ENCODE measurements at regions not wholly inside any gene's neighbourhood (a gene's known extent, or its start where the extent isn't known, plus 50 kb on each side); places are given as distances from the start of the nearest gene placed in this dataset.
"Not testable (repeated sequence)": the region's sequence is repeated elsewhere in the genome, so short reads cannot be mapped to it uniquely, and the experiment has no call there.

GRCh38 chr2:5625556-5626065, 66.6 kb upstream of the SOX11 start:
- POLR2A ChIA-PET; DNase-seq (ENCODE audit: unreplicated experiment); H3K4me3 Mint-ChIP-seq (ENCODE audit: unreplicated experiment); H3K27ac Mint-ChIP-seq (ENCODE audit: low read depth, unreplicated experiment); intact Hi-C loops (cut with micrococcal nuclease); CTCF ChIA-PET; H3K9me3 Mint-ChIP-seq (ENCODE audit: unreplicated experiment); H3K36me3 Mint-ChIP-seq (ENCODE audit: insufficient read depth, unreplicated experiment); H3K27me3 Mint-ChIP-seq (ENCODE audit: insufficient read depth, unreplicated experiment); BruUV-seq (replicated peaks): not testable (repeated sequence)
- H3K4me1 Mint-ChIP-seq (ENCODE audit: insufficient read depth, unreplicated experiment) = peaks cover 16% of the 10 kb centered on the region
- TF ChIP-seq CTCF (IDR thresholded peaks at IDR 0.05; ENCODE audit: unreplicated experiment) = peak; percentile 25

- intact Hi-C loops (cut with micrococcal nuclease); H3K36me3 Mint-ChIP-seq (ENCODE audit: insufficient read depth, unreplicated experiment); CTCF ChIA-PET; H3K27me3 Mint-ChIP-seq (ENCODE audit: insufficient read depth, unreplicated experiment); POLR2A ChIA-PET; H3K4me3 Mint-ChIP-seq (ENCODE audit: unreplicated experiment); DNase-seq (ENCODE audit: unreplicated experiment); H3K27ac Mint-ChIP-seq (ENCODE audit: low read depth, unreplicated experiment); BruUV-seq (replicated peaks); H3K9me3 Mint-ChIP-seq (ENCODE audit: unreplicated experiment): not testable (repeated sequence)
- H3K4me1 Mint-ChIP-seq (ENCODE audit: insufficient read depth, unreplicated experiment) = peaks cover 16% of the 10 kb centered on the region
Measured at GRCh38 chr2:5628484-5628883, 63.7 kb upstream of the SOX11 start.

GRCh38 chr2:5629510-5629909, 62.7 kb upstream of the SOX11 start:
- H3K4me3 Mint-ChIP-seq (ENCODE audit: unreplicated experiment); H3K9me3 Mint-ChIP-seq (ENCODE audit: unreplicated experiment); H3K27ac Mint-ChIP-seq (ENCODE audit: low read depth, unreplicated experiment); intact Hi-C loops (cut with micrococcal nuclease); BruUV-seq (replicated peaks); DNase-seq (ENCODE audit: unreplicated experiment); CTCF ChIA-PET; H3K36me3 Mint-ChIP-seq (ENCODE audit: insufficient read depth, unreplicated experiment); POLR2A ChIA-PET; H3K27me3 Mint-ChIP-seq (ENCODE audit: insufficient read depth, unreplicated experiment): not testable (repeated sequence)
- H3K4me1 Mint-ChIP-seq (ENCODE audit: insufficient read depth, unreplicated experiment) = peaks cover 16% of the 10 kb centered on the region

GRCh38 chr2:5637051-5637450, 55.1 kb upstream of the SOX11 start:
- H3K27me3 Mint-ChIP-seq (ENCODE audit: insufficient read depth, unreplicated experiment); H3K27ac Mint-ChIP-seq (ENCODE audit: low read depth, unreplicated experiment); H3K4me1 Mint-ChIP-seq (ENCODE audit: insufficient read depth, unreplicated experiment); H3K4me3 Mint-ChIP-seq (ENCODE audit: unreplicated experiment); CTCF ChIA-PET; DNase-seq (ENCODE audit: unreplicated experiment); H3K36me3 Mint-ChIP-seq (ENCODE audit: insufficient read depth, unreplicated experiment); BruUV-seq (replicated peaks); POLR2A ChIA-PET; H3K9me3 Mint-ChIP-seq (ENCODE audit: unreplicated experiment); intact Hi-C loops (cut with micrococcal nuclease): not testable (repeated sequence)
